ENCODE measurements at regions not wholly inside any gene's neighbourhood (a gene's known extent, or its start where the extent isn't known, plus 50 kb on each side); places are given as distances from the start of the nearest gene placed in this dataset.

DNA sequence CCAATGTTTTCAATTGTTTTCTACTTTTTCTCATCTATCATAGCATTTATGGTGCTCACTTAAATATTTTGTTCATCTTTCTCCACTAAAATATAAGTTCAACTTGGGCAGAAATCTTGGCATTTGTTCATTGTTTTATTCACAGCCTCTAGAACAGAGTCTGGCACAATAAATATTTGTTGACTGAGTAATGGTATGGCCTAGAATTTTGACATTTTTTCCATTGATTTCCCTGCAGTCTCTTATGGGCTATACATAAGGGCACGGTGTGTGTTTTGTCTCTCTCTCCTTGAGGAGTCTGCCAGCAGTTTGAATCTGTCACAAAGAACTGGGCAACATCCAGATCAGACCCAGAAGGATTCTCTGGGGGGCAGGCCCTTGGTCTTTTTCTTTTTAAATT is 379.7 kb downstream of the TMEM38B start:
- no peak overlapping the region for H3K4me3 ChIP-seq (ENCODE audit: low read depth, low read length)
- TF ChIP-seq, protein P1, sequence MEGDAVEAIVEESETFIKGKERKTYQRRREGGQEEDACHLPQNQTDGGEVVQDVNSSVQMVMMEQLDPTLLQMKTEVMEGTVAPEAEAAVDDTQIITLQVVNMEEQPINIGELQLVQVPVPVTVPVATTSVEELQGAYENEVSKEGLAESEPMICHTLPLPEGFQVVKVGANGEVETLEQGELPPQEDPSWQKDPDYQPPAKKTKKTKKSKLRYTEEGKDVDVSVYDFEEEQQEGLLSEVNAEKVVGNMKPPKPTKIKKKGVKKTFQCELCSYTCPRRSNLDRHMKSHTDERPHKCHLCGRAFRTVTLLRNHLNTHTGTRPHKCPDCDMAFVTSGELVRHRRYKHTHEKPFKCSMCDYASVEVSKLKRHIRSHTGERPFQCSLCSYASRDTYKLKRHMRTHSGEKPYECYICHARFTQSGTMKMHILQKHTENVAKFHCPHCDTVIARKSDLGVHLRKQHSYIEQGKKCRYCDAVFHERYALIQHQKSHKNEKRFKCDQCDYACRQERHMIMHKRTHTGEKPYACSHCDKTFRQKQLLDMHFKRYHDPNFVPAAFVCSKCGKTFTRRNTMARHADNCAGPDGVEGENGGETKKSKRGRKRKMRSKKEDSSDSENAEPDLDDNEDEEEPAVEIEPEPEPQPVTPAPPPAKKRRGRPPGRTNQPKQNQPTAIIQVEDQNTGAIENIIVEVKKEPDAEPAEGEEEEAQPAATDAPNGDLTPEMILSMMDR (IDR thresholded peaks at IDR 0.05; ENCODE audit: low read depth, low read length) = no peak

GRCh38 chr9:106075236-106075959 is 381.1 kb downstream of the TMEM38B start:
- TF ChIP-seq, protein P1 (IDR thresholded peaks at IDR 0.05; ENCODE audit: low read depth, low read length) = no peak
- H3K4me3 ChIP-seq (ENCODE audit: low read depth, low read length) = no peak overlapping the region

GRCh38 chr9:106075960-106076327 is 381.6 kb downstream of the TMEM38B start:
- H3K4me3 ChIP-seq (ENCODE audit: low read depth, low read length) = no peak overlapping the region
- TF ChIP-seq, protein P1 (IDR thresholded peaks at IDR 0.05; ENCODE audit: low read depth, low read length) = no peak

DNA sequence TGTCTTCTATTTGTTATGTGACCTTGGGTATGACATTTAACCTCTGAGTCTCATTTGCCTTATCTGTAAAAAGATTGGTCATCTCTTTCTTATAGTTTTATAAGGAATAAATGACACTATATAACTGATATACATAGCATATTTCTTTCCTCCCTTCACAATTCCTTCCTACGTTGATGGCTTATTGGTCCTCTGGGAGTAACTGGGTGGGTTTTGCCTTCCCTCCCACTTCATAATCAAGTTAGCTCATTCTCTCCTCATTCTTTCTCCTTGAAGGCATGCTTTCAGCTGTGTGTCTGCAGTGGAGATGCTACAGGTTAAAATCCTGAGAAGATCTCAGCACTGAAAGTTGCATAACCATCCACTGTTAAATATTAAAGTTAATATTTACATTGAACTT is 382.4 kb downstream of the TMEM38B start:
- TF ChIP-seq, protein P1 (IDR thresholded peaks at IDR 0.05; ENCODE audit: low read depth, low read length) = no peak
- H3K4me3 ChIP-seq (ENCODE audit: low read depth, low read length) = no peak overlapping the region

DNA sequence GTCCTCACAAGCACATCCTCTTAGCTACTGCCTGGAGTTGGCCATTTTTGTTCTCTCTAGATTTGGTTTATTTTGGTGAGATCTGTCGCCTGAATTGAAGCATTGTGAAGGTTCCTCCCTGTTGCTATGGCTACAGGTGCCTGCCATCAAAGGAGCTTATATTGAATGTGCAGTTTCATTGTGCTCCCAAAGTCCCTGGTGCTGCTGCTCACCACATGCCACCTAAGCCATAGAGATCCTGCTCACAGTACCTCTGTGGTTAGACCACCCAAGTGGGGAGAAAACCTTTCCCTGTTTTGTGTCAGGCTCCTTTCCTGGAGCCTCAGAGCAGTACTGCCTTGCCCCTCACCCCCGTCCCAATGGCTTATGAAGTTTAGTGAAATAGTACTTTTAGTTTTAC is 383.4 kb downstream of the TMEM38B start:
- TF ChIP-seq, protein P1 (IDR thresholded peaks at IDR 0.05; ENCODE audit: low read depth, low read length) = no peak
- H3K4me3 ChIP-seq (ENCODE audit: low read depth, low read length) = no peak overlapping the region

DNA sequence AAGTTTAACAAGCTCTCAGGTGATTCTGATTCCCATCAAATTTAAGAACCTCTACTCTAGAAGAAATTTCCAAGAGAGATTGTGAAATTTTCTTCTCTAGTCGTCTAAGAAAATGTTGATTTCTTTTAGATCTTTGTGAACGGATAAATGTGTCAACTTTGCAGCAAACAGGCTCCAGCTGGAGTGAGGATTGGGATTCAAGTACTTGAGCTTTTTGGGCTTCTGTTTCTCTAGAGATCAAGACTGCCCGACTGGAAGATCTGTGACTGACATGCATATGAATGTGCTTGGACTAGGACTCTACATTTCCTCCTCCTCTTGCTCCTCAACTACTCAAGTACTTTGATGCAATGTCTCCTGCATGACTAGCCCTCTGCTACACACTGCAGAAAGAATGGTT is 388.3 kb downstream of the TMEM38B start:
- TF ChIP-seq, protein P1 (IDR thresholded peaks at IDR 0.05; ENCODE audit: low read depth, low read length) = no peak
- H3K4me3 ChIP-seq (ENCODE audit: low read depth, low read length) = no peak overlapping the region

GRCh38 chr9:106084702-106085101 is 390.4 kb downstream of the TMEM38B start:
- TF ChIP-seq, protein P1 (IDR thresholded peaks at IDR 0.05; ENCODE audit: low read depth, low read length) = no peak
- H3K4me3 ChIP-seq (ENCODE audit: low read depth, low read length) = no peak overlapping the region

All from WI38 (cell line).